AG09319 (cell line): ENCODE measurements at regions not wholly inside any gene's neighbourhood (a gene's known extent, or its start where the extent isn't known, plus 50 kb on each side); places are given as distances from the start of the nearest gene placed in this dataset.

Experiments used
- DNase-seq: peaks from one replicate; pipeline ENCODE4 v3.0.0-alpha.2; 2010; ENCODE audit warnings: low read depth; ENCODE audit errors: extremely low read depth
- TF ChIP-seq, protein P1 (sequence below): IDR thresholded peaks from 2 replicates; pipeline ENCODE4 v1.5.1; 2011; ENCODE audit warnings: low read depth, mild to moderate bottlenecking, inconsistent platforms, low read length, moderate library complexity

DNA sequence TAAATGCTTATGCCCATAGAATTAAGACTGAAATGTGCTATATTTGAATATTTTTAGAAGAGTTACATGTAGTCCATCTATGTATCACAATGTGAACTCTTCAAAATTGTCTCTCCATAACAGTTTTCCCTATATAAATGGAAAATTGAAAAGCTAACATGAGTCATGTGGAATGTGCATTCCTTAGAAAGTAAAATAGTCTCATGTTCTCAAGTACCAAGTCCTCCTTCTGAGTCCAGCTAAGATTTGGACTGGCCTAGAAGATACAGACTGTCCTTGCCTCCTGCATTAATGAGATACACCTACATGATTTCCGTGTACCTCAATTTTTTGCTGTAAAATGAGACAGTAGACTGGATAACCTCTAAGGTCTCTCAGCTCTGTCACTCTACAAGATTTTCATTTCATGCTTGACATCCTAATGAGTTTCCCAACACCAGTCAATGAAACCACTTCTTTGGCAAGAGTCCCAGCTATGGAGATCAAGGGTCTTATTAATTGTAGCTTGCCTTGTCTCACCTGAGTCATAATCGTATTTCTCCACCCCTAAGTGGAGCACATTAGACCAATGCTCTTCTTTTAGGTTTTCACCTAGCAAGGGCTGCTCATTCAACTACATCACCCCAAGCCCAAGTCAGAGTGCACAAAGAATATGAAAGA lies 350.6 kb upstream of the IL12A start:
- TF ChIP-seq, protein P1, sequence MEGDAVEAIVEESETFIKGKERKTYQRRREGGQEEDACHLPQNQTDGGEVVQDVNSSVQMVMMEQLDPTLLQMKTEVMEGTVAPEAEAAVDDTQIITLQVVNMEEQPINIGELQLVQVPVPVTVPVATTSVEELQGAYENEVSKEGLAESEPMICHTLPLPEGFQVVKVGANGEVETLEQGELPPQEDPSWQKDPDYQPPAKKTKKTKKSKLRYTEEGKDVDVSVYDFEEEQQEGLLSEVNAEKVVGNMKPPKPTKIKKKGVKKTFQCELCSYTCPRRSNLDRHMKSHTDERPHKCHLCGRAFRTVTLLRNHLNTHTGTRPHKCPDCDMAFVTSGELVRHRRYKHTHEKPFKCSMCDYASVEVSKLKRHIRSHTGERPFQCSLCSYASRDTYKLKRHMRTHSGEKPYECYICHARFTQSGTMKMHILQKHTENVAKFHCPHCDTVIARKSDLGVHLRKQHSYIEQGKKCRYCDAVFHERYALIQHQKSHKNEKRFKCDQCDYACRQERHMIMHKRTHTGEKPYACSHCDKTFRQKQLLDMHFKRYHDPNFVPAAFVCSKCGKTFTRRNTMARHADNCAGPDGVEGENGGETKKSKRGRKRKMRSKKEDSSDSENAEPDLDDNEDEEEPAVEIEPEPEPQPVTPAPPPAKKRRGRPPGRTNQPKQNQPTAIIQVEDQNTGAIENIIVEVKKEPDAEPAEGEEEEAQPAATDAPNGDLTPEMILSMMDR = no peak
- no peak for DNase-seq

DNA sequence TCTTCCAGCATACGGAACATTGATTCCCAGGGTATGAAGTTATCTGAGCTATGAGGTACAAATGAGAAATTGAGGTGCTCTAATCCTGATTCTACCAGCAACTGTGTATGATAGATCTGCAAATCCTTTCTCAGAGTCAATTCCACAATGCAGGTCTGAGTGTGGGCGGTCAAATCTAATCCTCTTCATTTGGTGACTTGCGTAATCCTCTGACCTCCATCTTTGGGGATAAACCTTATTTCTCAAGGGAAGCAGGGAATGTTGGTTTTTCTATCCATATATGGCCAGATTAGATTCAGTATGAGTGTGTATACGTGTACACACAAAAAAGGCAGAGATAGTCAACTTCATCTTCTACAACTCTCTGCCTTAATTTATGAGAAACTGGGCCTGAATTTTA lies 348.4 kb upstream of the IL12A start:
- TF ChIP-seq, protein P1 = no peak
- no peak for DNase-seq

DNA sequence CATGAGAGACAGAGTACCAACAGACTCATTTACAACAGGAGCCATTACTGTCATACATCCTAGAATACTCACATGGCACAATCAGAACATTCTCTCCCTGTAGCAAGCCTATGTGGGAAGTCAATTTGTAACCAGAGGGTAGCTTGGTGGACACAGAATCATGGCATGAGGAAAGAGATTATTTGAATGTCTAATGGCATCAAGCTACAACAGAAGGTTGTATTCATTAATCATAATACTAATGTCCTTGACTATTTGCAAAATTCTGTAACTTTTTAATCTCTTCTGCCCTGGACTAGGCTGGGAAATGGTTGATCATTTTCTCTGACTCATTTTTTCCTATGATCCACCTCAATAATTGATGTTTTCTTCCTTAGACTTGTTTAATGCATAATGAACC lies 345.2 kb upstream of the IL12A start:
- TF ChIP-seq, protein P1 = no peak
- DNase-seq = no peak

DNA sequence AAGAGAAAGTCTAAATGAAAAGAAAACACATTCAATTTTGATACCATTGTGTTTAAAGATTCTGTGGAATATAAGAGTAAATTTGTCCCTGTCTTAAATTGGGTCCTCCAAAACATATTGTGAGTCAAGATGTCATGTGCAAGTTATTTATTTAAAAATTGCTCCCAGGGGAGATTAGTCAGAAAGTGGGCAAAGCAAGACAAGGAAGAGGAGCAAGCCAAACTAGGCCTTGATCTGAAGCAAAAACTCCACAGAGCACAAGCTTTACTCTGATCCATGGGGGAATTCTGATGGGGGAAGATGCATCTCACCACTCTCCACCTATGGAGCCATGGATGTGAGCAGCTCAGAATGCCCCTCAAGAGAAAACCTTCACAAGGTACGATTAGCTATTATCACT lies 342.8 kb upstream of the IL12A start:
- no peak for DNase-seq

DNA sequence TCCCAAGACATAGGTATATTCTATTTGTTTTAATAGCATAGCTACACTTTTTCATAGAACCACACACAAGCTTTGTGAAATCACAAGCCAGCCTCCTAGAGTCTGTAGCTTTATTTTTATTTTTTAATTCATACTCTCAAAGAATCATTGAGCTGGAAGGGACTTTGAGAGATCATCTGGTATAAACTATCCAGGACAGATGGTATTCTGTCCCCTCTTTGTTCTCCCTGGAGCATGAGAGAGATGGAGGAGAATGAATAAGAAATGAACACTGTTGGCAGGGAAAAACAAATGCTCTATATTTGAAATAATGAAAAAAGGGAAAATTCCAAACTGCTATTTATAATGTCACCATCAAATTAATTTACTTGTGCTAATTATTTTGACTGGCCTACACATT lies 338.7 kb upstream of the IL12A start:
- no peak for DNase-seq
- TF ChIP-seq, protein P1 = no peak

More for the DNA sequence above, 342.8 kb upstream of the IL12A start:
- TF ChIP-seq, protein P1 = no peak

DNA sequence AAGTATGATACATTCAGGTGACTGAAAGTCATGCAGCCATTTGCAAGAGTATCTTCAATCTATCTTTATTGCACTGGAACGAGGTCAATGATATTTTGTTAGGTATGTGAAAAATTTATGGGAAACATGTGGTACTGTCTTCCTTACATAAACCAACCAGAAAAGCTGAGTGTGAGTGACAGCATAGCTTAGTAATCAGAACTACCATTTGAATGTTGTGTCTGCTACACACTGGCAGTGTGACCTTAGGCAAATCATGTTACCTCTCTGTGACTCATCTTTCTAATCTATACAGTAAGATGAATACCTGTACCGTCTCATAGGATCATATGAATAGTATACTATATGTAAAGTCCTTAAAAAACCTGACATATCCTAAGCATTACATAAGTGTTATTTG lies 337.9 kb upstream of the IL12A start:
- TF ChIP-seq, protein P1 = no peak
- no peak for DNase-seq

DNA sequence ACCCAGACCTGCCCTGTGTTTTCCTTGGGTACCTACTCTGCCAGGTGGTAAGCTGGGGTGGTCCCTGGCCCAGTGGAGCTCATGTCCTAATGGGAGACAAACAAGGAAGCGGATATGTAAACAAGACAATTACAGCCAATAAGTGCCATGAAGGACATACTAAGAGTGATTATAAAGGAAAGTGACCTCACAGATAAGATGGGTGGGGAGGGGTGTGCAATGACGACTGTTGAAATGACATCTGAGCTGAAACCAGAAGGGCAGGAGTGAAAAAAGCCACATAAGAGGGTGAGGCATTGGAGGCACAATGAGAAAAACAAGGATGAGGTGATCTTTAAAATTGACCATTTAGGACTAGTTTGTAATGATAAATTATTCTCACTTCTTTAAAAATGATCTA lies 336.2 kb upstream of the IL12A start:
- TF ChIP-seq, protein P1 = no peak

More for the DNA sequence above, 336.2 kb upstream of the IL12A start:
- DNase-seq = no peak
